Kidney (tissue), 13 donors: ENCODE measurements at regions not wholly inside any gene's neighbourhood (a gene's known extent, or its start where the extent isn't known, plus 50 kb on each side); places are given as distances from the start of the nearest gene placed in this dataset.

ENCODE experiments used
- DNase-seq, 5 donors: peaks; one replicate each; pipeline ENCODE4 v3.0.0-alpha.2; 2013 to 2020
- FAIRE-seq: peaks from 2 replicates; lab custom pipeline; 2012; peaks lifted over from hg19 to GRCh38; lab: Jason Lieb, UNC
- H3K27ac ChIP-seq, 2 donors: one replicate each; pipeline ENCODE4 v1.7.0; 2013; ENCODE audit warnings: low read depth in 2 of 2, low read length in 2 of 2, inconsistent platforms in 1 of 2
- H3K27me3 ChIP-seq: one replicate; pipeline ENCODE4 v1.7.1; 2013; ENCODE audit warnings: low read length, inconsistent platforms; ENCODE audit not compliant: control insufficient read depth, insufficient read depth
- H3K36me3 ChIP-seq, 3 donors: one replicate each; pipeline versions ENCODE4 v1.7.0 to v1.7.1; 2013; ENCODE audit warnings: low read length in 3 of 3, control low read depth in 1 of 3, inconsistent platforms in 1 of 3; ENCODE audit not compliant: insufficient read depth in 3 of 3, control insufficient read depth in 2 of 3
- H3K4me1 ChIP-seq, 3 donors: one replicate each; pipeline versions ENCODE4 v1.7.0 to v1.7.1; 2013; ENCODE audit warnings: low read length in 3 of 3, inconsistent platforms in 1 of 3, low read depth in 1 of 3; ENCODE audit not compliant: control insufficient read depth in 2 of 3, insufficient read depth in 2 of 3
- H3K4me3 ChIP-seq, 3 donors: one replicate each; pipeline versions ENCODE4 v1.7.0 to v1.8.1; 2013; ENCODE audit warnings: low read length in 3 of 3, control low read depth in 1 of 3, inconsistent platforms in 1 of 3
- H3K9ac ChIP-seq, 3 donors: one replicate each; pipeline versions ENCODE4 v1.7.0 to v1.7.1; 2013; ENCODE audit warnings: low read length in 3 of 3, control low read depth in 1 of 3, inconsistent platforms in 1 of 3
- H3K9me3 ChIP-seq, 3 donors: one replicate each; pipeline versions ENCODE4 v1.7.0 to v1.7.1; 2013; ENCODE audit warnings: low read length in 3 of 3, control low read depth in 1 of 3, inconsistent platforms in 1 of 3; ENCODE audit not compliant: control insufficient read depth in 2 of 3, insufficient read depth in 1 of 3
- CTCF ChIP-seq: IDR thresholded peaks from 3 replicates; pipeline ENCODE4 v1.5.1; 2012; ENCODE audit warnings: mild to moderate bottlenecking, moderate library complexity, borderline replicate concordance; ENCODE audit not compliant: insufficient read depth; ENCODE audit errors: extremely low read depth
- intact Hi-C: fragments of 100-400 bp; cut with DNase I; formaldehyde crosslinking; loops from one replicate; pipeline ENCODE4 v1.11.1; 2022
- donor health status: control.
- donor health status: control.
- donor health status: control.
- donor health status: control.
- donor health status: control.
- donor health status: DM: yes; HTN: yes; CAD: no.
- donor health status: Normal renal cell carcinoma (clear cell type).

DNA sequence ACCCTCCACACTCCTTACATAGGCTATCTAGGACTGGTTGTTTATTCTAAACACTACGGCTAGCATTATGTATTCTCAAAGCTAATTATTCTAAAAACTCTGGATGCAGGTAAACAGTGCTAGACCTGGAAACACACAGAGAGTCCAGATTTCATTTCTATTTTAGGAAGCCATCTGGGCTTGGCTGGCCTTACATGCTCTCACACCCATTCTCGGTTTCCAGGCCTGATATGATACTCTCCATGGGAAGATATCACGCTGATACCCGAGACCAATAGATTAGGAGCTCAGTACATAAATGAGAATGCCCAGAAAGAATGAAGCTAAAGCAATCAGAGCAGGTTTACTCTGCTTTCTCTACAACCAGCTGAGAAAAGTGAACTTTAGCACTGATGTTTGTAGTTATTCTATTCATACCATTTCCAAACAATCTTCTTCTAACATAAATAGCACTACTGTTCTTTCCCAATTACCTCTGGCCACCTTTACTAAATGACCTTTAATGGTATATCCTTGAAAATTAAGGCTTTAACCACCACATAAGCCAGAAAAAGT is 973.3 kb downstream of the PCDH18 start:
- Histone ChIP-seq H3K9me3 (no peaks in the 10 kb centered on the region), H3K27ac (no peak overlapping the region), H3K4me1 (no peaks in the 10 kb centered on the region), H3K27me3 (no peaks in the 10 kb centered on the region), H3K9ac (no peak overlapping the region), H3K36me3 (no peaks in the 10 kb centered on the region), H3K4me3 (no peak overlapping the region)
- FAIRE-seq, result no peak
- no peak for TF ChIP-seq CTCF
- DNase-seq, result no peak
- intact Hi-C loops, result no loop called here

DNA sequence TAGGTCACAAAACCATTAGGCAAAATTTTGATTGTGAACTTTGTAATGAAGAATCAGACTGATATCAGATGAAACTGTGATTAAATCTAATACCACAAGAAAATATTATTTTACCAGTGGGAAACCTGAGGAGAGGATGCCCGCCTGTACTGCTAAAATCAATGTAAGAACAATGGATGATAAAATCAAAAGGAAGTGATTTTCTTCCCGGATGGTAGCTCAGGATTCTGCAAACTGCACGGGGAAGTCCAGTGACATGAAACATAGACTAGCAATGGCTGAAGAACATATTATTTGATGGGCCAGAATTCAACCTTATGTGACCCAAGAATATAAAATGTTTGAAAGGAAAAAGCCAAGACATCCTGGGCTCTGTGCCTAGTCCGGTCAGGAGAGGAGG is 974.9 kb downstream of the PCDH18 start:
- Histone ChIP-seq H3K36me3 (no peaks in the 10 kb centered on the region), H3K9ac (no peak overlapping the region), H3K4me1 (no peaks in the 10 kb centered on the region), H3K27me3 (no peaks in the 10 kb centered on the region), H3K27ac (no peak overlapping the region), H3K4me3 (no peak overlapping the region), H3K9me3 (no peaks in the 10 kb centered on the region)
- no peak for FAIRE-seq
- intact Hi-C loops, result no loop called here
- peak in 1 of 5 donors; percentile 0 for DNase-seq
- no peak for TF ChIP-seq CTCF

- no peaks in the 10 kb centered on the region for H3K27me3 ChIP-seq
- H3K36me3 ChIP-seq, result no peaks in the 10 kb centered on the region
- TF ChIP-seq CTCF, result no peak
- no peak for FAIRE-seq
- no peak for DNase-seq
- intact Hi-C loops, result no loop called here
- H3K4me1 ChIP-seq, result no peaks in the 10 kb centered on the region
- no peaks in the 10 kb centered on the region for H3K9me3 ChIP-seq
- no peak overlapping the region for H3K4me3 ChIP-seq
- no peak overlapping the region for H3K9ac ChIP-seq
- no peak overlapping the region for H3K27ac ChIP-seq
These were observed 978.3 kb downstream of the PCDH18 start for GRCh38 chr4:136554033-136554432.

- intact Hi-C loops, result no loop called here
- H3K27ac ChIP-seq, result no peak overlapping the region
- H3K4me3 ChIP-seq, result no peak overlapping the region
- no peaks in the 10 kb centered on the region for H3K4me1 ChIP-seq
- H3K9ac ChIP-seq, result no peak overlapping the region
- no peaks in the 10 kb centered on the region for H3K9me3 ChIP-seq
- H3K36me3 ChIP-seq, result no peaks in the 10 kb centered on the region
- no peak for TF ChIP-seq CTCF
- no peaks in the 10 kb centered on the region for H3K27me3 ChIP-seq
- DNase-seq, result no peak
- FAIRE-seq, result no peak
These were observed 980.5 kb downstream of the PCDH18 start for GRCh38 chr4:136551753-136552152.
